HCT116 (cell line): ENCODE measurements at regions not wholly inside any gene's neighbourhood (a gene's known extent, or its start where the extent isn't known, plus 50 kb on each side); places are given as distances from the start of the nearest gene placed in this dataset.

Experiments
- ATAC-seq: fragments of 200-7000 bp; cut with Tn5 transposase; 2 replicates; pipeline ENCODE4 v1.9.1; 2020; ENCODE audit warnings: mild to moderate bottlenecking, moderate library complexity
- BruUV-seq: library from RNA; stranded (reverse); fragments of 400-500 nt; replicated peaks from 2 replicates; lab custom pipeline; 2021; lab: Mats Ljungman, UMichigan
- CTCF ChIA-PET: fragments of 300-600 bp; sonication (Branson Sonifier 250); formaldehyde crosslinking; loops from one replicate; lab custom pipeline; 2021; ENCODE audit warnings: antibody characterized with exemption; lab: Charles Lee
- POLR2A ChIA-PET: fragments of 300-600, 350-600 bp; sonication (Branson Sonifier 250); formaldehyde crosslinking; loops from one replicate; lab custom pipeline; 2021; ENCODE audit warnings: antibody characterized with exemption; lab: Charles Lee
- RAD21 ChIA-PET, 2 experiments: fragments of 300-600 bp; sonication (Branson Sonifier 250); formaldehyde crosslinking; loops; one replicate each; lab custom pipeline; 2023; ENCODE audit warnings: low total read pairs in 2 of 2; ENCODE audit not compliant: uncharacterized antibody in 2 of 2, unreplicated experiment in 2 of 2, low non-redundant PET in 1 of 2; lab: Charles Lee
- DNase-seq: peaks from one replicate; pipeline ENCODE4 v3.0.0-alpha.2; 2010; ENCODE audit warnings: low read depth, low spot score
- H2AFZ ChIP-seq: fragments of 200-600 bp; shearing (Covaris generic), sonication (generic); 2 replicates; pipeline ENCODE4 v1.6.1; 2017; ENCODE audit warnings: low read depth, mixed run types, mixed read lengths, antibody characterized with exemption, low read length; ENCODE audit not compliant: poor library complexity, severe bottlenecking
- H3K27ac ChIP-seq: 2 replicates; pipeline ENCODE4 v1.5.1; 2012; ENCODE audit warnings: low read depth, low read length
- H3K27me3 ChIP-seq: fragments of 200-600 bp; sonication (generic); 2 replicates; pipeline ENCODE4 v1.6.1; 2016; ENCODE audit warnings: mixed run types, low read length, mixed read lengths; ENCODE audit not compliant: insufficient read depth
- H3K36me3 ChIP-seq, 2 experiments: fragments of 200-500 bp in 1 of 2; fragments of 200-600 bp in 1 of 2; sonication (Bioruptor generic) in 1 of 2; sonication (generic) in 1 of 2; 2 replicates each; pipeline versions ENCODE4 v1.5.1 to v1.6.1; 2014 to 2016; ENCODE audit warnings: low read length in 2 of 2, inconsistent platforms in 1 of 2, mixed read lengths in 1 of 2, mixed run types in 1 of 2; ENCODE audit not compliant: insufficient read depth in 2 of 2, control insufficient read depth in 1 of 2
- H3K4me1 ChIP-seq, 2 experiments: fragments of 200-600 bp in 1 of 2; sonication (generic) in 1 of 2; 2 replicates each; pipeline versions ENCODE4 v1.5.1 to v1.6.1; 2012 to 2017; ENCODE audit warnings: low read length in 2 of 2, inconsistent platforms in 1 of 2, mild to moderate bottlenecking in 1 of 2, mixed read lengths in 1 of 2, mixed run types in 1 of 2, moderate library complexity in 1 of 2; ENCODE audit not compliant: insufficient read depth in 2 of 2, control insufficient read depth in 1 of 2
- H3K4me2 ChIP-seq: fragments of 200-600 bp; sonication (generic); 2 replicates; pipeline ENCODE4 v1.6.1; 2017; ENCODE audit warnings: mixed run types, low read length, mixed read lengths
- H3K4me3 ChIP-seq, 2 experiments: fragments of 200-600 bp in 1 of 2; sonication (generic) in 1 of 2; replicated peaks in 1 of 2; 2 replicates each; pipeline ENCODE4 v1.5.1; 2011 to 2016; ENCODE audit warnings: low read length in 2 of 2, control low read depth in 1 of 2, low read depth in 1 of 2, mild to moderate bottlenecking in 1 of 2, mixed read lengths in 1 of 2, mixed run types in 1 of 2
- H3K79me2 ChIP-seq: fragments of 200-600 bp; sonication (generic); 2 replicates; pipeline ENCODE4 v1.6.1; 2017; ENCODE audit warnings: mild to moderate bottlenecking, mixed run types, low read length, moderate library complexity, mixed read lengths; ENCODE audit not compliant: insufficient read depth
- H3K9ac ChIP-seq: fragments of 200-600 bp; sonication (generic); 2 replicates; pipeline ENCODE4 v1.6.1; 2016; ENCODE audit warnings: low read length, mixed read lengths
- H3K9me2 ChIP-seq: fragments of 200-600 bp; sonication (generic), shearing (Covaris generic); 2 replicates; pipeline ENCODE4 v1.6.1; 2017; ENCODE audit warnings: mixed run types, mild to moderate bottlenecking, moderate library complexity; ENCODE audit not compliant: insufficient read depth
- H3K9me3 ChIP-seq, 2 experiments: fragments of 200-500 bp in 1 of 2; fragments of 200-600 bp in 1 of 2; sonication (Bioruptor generic) in 1 of 2; sonication (generic) in 1 of 2; 2 replicates each; pipeline ENCODE4 v1.6.1; 2014 to 2017; ENCODE audit warnings: low read length in 2 of 2, mixed read lengths in 2 of 2, inconsistent platforms in 1 of 2, low read depth in 1 of 2, mild to moderate bottlenecking in 1 of 2, mixed run types in 1 of 2, moderate library complexity in 1 of 2; ENCODE audit not compliant: control insufficient read depth in 1 of 2, insufficient read depth in 1 of 2
- H4K20me1 ChIP-seq: fragments of 200-600 bp; sonication (generic), shearing (Covaris generic); 2 replicates; pipeline ENCODE4 v1.6.1; 2017; ENCODE audit warnings: mixed run types, mild to moderate bottlenecking, moderate library complexity; ENCODE audit not compliant: insufficient read depth
- CEBPB ChIP-seq: IDR thresholded peaks from 2 replicates; pipeline ENCODE4 v1.6.1; 2012; ENCODE audit warnings: low read depth
- EGR1 ChIP-seq: IDR thresholded peaks from 2 replicates; pipeline ENCODE4 v1.6.1; 2012; ENCODE audit warnings: low read depth
- EZH2 ChIP-seq: fragments of 200-600 bp; sonication (generic); IDR thresholded peaks from 2 replicates; pipeline ENCODE4 v1.6.1; 2017; ENCODE audit warnings: antibody characterized with exemption, mixed run types
- EZH2phosphoT487 ChIP-seq: fragments of 200-600 bp; IDR thresholded peaks from 2 replicates; pipeline ENCODE4 v1.6.1; 2018; ENCODE audit warnings: antibody characterized with exemption, borderline replicate concordance
- JUND ChIP-seq: IDR thresholded peaks from 2 replicates; pipeline ENCODE4 v1.6.1; 2012
- POLR2A ChIP-seq: IDR thresholded peaks from 2 replicates; pipeline ENCODE4 v1.7.0; 2011; ENCODE audit warnings: borderline replicate concordance; ENCODE audit not compliant: insufficient read depth, insufficient read length; ENCODE audit errors: extremely low read depth
- POLR2AphosphoS5 ChIP-seq: IDR thresholded peaks from 2 replicates; pipeline ENCODE4 v1.6.1; 2011; ENCODE audit warnings: mild to moderate bottlenecking, low read depth, low read length, moderate library complexity
- SIN3A ChIP-seq: IDR thresholded peaks from 2 replicates; pipeline ENCODE4 v1.6.1; 2012; ENCODE audit warnings: low read depth
- SRF ChIP-seq: IDR thresholded peaks from 2 replicates; pipeline ENCODE4 v1.6.1; 2012; ENCODE audit warnings: low read depth
- TCF7L2 ChIP-seq: IDR thresholded peaks from 2 replicates; pipeline ENCODE4 v1.7.0; 2011; ENCODE audit warnings: borderline replicate concordance, inconsistent platforms; ENCODE audit not compliant: insufficient read depth, insufficient read length; ENCODE audit errors: extremely low read depth
- YY1 ChIP-seq: IDR thresholded peaks from 2 replicates; pipeline ENCODE4 v1.6.1; 2011; ENCODE audit warnings: low read length, low read depth, moderate library complexity, mild to moderate bottlenecking; ENCODE audit not compliant: insufficient replicate concordance; ENCODE audit errors: extremely low read depth
- ZNF274 ChIP-seq: fragments of 200-500 bp; sonication (Bioruptor generic); IDR thresholded peaks from 2 replicates; pipeline ENCODE4 v1.6.1; 2014; ENCODE audit warnings: mild to moderate bottlenecking, low read depth, low read length, inconsistent platforms
- intact Hi-C: fragments of 100-400 bp; cut with micrococcal nuclease; formaldehyde crosslinking; loops from 2 replicates; pipeline ENCODE4 v1.10.0; 2022
- TF ChIP-seq, protein P1 (sequence below), 3 experiments: fragments of 200-600 bp in 1 of 3; sonication (generic) in 1 of 3; IDR thresholded peaks in 2 of 3; conservative IDR thresholded peaks in 1 of 3; 2 replicates each; pipeline ENCODE4 v1.5.1; 2012 to 2017; ENCODE audit warnings: low read depth in 2 of 3, low read length in 2 of 3, antibody characterized with exemption in 1 of 3, borderline replicate concordance in 1 of 3, control low read depth in 1 of 3, mild to moderate bottlenecking in 1 of 3, mixed read lengths in 1 of 3, mixed run types in 1 of 3, moderate library complexity in 1 of 3; ENCODE audit not compliant: insufficient read depth in 1 of 3
- TF ChIP-seq, protein P2 (sequence below): IDR thresholded peaks from 2 replicates; pipeline ENCODE4 v1.6.1; 2011; ENCODE audit warnings: mild to moderate bottlenecking, low read length, moderate library complexity; ENCODE audit not compliant: insufficient replicate concordance; ENCODE audit errors: extremely low read depth
- TF ChIP-seq, protein P3 (sequence below): IDR thresholded peaks from 2 replicates; pipeline ENCODE4 v1.6.1; 2012; ENCODE audit warnings: low read depth
- TF ChIP-seq, protein P4 (sequence below): IDR thresholded peaks from 2 replicates; pipeline ENCODE4 v1.6.1; 2012

DNA sequence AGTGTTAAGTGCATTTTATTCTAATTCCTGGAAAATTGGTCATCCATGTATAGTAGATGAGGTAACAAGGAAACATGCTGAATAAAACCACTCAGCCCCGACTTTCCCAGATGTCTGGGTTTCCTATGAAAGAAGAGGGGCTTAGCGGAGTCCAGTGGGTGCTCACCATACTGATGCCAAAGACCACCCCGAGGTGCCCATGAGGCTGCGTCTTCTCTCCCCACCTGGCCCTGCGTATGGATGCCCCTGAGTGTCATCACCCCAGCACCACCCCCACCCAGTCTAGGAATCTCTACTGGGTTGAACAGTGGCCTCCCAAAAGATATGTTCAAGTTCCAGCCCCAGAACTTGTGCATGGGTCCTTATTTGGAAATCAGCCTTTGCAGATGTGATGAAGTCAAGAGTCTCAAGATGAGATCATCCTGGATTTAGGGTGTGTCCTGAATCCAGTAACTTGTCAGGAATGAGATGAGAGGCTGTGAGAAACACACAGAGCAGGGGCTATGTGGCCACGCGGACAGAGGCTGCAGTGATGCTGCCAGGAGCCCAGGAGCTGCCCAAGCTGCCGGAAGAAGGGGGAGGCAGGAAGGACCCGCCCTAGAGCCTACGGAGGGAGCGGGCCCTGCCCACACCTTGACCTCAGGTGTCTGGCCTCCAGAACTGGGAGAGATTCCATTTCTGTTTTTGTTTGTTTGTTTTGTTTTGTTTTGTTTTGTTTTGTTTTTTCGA is 124.6 kb upstream of the CDH4 start:
- H3K27me3 ChIP-seq, result no peaks in the 10 kb centered on the region
- TF ChIP-seq YY1, result no peak
- no peak for TF ChIP-seq EGR1
- no peak for TF ChIP-seq SRF
- TF ChIP-seq TCF7L2, result no peak
- no peak for TF ChIP-seq JUND
- no peak for TF ChIP-seq SIN3A
- no peak for TF ChIP-seq EZH2phosphoT487
- TF ChIP-seq, protein P1, sequence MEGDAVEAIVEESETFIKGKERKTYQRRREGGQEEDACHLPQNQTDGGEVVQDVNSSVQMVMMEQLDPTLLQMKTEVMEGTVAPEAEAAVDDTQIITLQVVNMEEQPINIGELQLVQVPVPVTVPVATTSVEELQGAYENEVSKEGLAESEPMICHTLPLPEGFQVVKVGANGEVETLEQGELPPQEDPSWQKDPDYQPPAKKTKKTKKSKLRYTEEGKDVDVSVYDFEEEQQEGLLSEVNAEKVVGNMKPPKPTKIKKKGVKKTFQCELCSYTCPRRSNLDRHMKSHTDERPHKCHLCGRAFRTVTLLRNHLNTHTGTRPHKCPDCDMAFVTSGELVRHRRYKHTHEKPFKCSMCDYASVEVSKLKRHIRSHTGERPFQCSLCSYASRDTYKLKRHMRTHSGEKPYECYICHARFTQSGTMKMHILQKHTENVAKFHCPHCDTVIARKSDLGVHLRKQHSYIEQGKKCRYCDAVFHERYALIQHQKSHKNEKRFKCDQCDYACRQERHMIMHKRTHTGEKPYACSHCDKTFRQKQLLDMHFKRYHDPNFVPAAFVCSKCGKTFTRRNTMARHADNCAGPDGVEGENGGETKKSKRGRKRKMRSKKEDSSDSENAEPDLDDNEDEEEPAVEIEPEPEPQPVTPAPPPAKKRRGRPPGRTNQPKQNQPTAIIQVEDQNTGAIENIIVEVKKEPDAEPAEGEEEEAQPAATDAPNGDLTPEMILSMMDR (IDR thresholded peaks at IDR 0.05 in 2 of 3, conservative IDR thresholded peaks at IDR 0.05 in 1 of 3; ENCODE audit: borderline replicate concordance in 1 of 3, insufficient read depth in 1 of 3, low read depth in 2 of 3, low read length in 2 of 3), result no peak
- TF ChIP-seq, protein P2, sequence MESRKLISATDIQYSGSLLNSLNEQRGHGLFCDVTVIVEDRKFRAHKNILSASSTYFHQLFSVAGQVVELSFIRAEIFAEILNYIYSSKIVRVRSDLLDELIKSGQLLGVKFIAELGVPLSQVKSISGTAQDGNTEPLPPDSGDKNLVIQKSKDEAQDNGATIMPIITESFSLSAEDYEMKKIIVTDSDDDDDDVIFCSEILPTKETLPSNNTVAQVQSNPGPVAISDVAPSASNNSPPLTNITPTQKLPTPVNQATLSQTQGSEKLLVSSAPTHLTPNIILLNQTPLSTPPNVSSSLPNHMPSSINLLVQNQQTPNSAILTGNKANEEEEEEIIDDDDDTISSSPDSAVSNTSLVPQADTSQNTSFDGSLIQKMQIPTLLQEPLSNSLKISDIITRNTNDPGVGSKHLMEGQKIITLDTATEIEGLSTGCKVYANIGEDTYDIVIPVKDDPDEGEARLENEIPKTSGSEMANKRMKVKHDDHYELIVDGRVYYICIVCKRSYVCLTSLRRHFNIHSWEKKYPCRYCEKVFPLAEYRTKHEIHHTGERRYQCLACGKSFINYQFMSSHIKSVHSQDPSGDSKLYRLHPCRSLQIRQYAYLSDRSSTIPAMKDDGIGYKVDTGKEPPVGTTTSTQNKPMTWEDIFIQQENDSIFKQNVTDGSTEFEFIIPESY, result no peak
- TF ChIP-seq, protein P3, sequence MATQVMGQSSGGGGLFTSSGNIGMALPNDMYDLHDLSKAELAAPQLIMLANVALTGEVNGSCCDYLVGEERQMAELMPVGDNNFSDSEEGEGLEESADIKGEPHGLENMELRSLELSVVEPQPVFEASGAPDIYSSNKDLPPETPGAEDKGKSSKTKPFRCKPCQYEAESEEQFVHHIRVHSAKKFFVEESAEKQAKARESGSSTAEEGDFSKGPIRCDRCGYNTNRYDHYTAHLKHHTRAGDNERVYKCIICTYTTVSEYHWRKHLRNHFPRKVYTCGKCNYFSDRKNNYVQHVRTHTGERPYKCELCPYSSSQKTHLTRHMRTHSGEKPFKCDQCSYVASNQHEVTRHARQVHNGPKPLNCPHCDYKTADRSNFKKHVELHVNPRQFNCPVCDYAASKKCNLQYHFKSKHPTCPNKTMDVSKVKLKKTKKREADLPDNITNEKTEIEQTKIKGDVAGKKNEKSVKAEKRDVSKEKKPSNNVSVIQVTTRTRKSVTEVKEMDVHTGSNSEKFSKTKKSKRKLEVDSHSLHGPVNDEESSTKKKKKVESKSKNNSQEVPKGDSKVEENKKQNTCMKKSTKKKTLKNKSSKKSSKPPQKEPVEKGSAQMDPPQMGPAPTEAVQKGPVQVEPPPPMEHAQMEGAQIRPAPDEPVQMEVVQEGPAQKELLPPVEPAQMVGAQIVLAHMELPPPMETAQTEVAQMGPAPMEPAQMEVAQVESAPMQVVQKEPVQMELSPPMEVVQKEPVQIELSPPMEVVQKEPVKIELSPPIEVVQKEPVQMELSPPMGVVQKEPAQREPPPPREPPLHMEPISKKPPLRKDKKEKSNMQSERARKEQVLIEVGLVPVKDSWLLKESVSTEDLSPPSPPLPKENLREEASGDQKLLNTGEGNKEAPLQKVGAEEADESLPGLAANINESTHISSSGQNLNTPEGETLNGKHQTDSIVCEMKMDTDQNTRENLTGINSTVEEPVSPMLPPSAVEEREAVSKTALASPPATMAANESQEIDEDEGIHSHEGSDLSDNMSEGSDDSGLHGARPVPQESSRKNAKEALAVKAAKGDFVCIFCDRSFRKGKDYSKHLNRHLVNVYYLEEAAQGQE, result no peak
- TF ChIP-seq ZNF274, result no peak
- TF ChIP-seq POLR2AphosphoS5, result no peak
- TF ChIP-seq CEBPB, result no peak
- no peak for TF ChIP-seq EZH2
- TF ChIP-seq POLR2A, result no peak
- TF ChIP-seq, protein P4, sequence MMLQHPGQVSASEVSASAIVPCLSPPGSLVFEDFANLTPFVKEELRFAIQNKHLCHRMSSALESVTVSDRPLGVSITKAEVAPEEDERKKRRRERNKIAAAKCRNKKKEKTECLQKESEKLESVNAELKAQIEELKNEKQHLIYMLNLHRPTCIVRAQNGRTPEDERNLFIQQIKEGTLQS, result no peak
- ChIA-PET POLR2A (no interaction called here), RAD21 (no interaction called here), CTCF (no interaction called here)
- H3K9ac ChIP-seq, result no peak overlapping the region
- no peak for DNase-seq
- no peaks in the 10 kb centered on the region for H4K20me1 ChIP-seq
- no peaks in the 10 kb centered on the region for H3K4me1 ChIP-seq
- no TSS peak for BruUV-seq
- no peaks in the 10 kb centered on the region for H3K9me2 ChIP-seq
- H3K4me3 ChIP-seq, result no peak overlapping the region
- H3K36me3 ChIP-seq, result no peaks in the 10 kb centered on the region
- peaks cover 7 to 14% of the 10 kb centered on the region in 2 experiments; a peak in 2 of 4 replicates for H3K9me3 ChIP-seq
- ATAC-seq, result no peak
- H3K4me2 ChIP-seq, result no peak overlapping the region
- H2AFZ ChIP-seq, result no peak overlapping the region
- no peaks in the 10 kb centered on the region for H3K79me2 ChIP-seq
- intact Hi-C loops, result no loop called here
- H3K27ac ChIP-seq, result no peak overlapping the region
